ENCODE measurements at regions not wholly inside any gene's neighbourhood (a gene's known extent, or its start where the extent isn't known, plus 50 kb on each side); places are given as distances from the start of the nearest gene placed in this dataset.

- no peaks in the 10 kb centered on the region for H3K79me2 ChIP-seq (ENCODE audit: control insufficient read depth, insufficient read depth, low read length)
- H2AFZ ChIP-seq (ENCODE audit: low read depth, low read length): no peak overlapping the region
- no TSS peak for BruUV-seq (replicated peaks)
- intact Hi-C loops (cut with micrococcal nuclease): no loop called here
- H3K27ac ChIP-seq (ENCODE audit: insufficient read depth, low read depth, low read length): no peak overlapping the region
- peaks cover 4% of the 10 kb centered on the region for H3K4me1 ChIP-seq (ENCODE audit: control insufficient read depth, extremely low read depth, insufficient read depth, low read length)
- ChIA-PET POLR2A (no interaction called here), CTCF (no interaction called here)
- H3K9me1 ChIP-seq (replicated peaks; ENCODE audit: control insufficient read depth, extremely low read depth, insufficient read depth, low read length): no peaks in the 10 kb centered on the region
- H3K4me2 ChIP-seq (ENCODE audit: insufficient read depth, low read length): no peak overlapping the region
- H3K9me3 ChIP-seq (replicated peaks; ENCODE audit: control insufficient read depth, insufficient read depth, low read length): no peaks in the 10 kb centered on the region
- H3K9ac ChIP-seq (replicated peaks; ENCODE audit: extremely low read depth, insufficient read depth, low read length): no peak overlapping the region
- DNase-seq (ENCODE audit: low read depth, low spot score) (no peak), FAIRE-seq (no peak)
- TF ChIP-seq MYC (IDR thresholded peaks at IDR 0.05; ENCODE audit: low read depth, low read length): no peak
- TF ChIP-seq EZH2 (IDR thresholded peaks at IDR 0.05; ENCODE audit: borderline replicate concordance, low read depth, low read length, severe bottlenecking): no peak
- TF ChIP-seq JUN (IDR thresholded peaks at IDR 0.05; ENCODE audit: borderline replicate concordance, insufficient read depth, insufficient read length, low read depth): no peak
- TF ChIP-seq GATA2 (IDR thresholded peaks at IDR 0.05; ENCODE audit: insufficient read depth, insufficient read length, low read depth, low read length): no peak
- TF ChIP-seq, protein P1, sequence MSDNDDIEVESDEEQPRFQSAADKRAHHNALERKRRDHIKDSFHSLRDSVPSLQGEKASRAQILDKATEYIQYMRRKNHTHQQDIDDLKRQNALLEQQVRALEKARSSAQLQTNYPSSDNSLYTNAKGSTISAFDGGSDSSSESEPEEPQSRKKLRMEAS (IDR thresholded peaks at IDR 0.05; ENCODE audit: insufficient read depth, insufficient read length): no peak
- TF ChIP-seq POLR2AphosphoS5 (IDR thresholded peaks at IDR 0.05; ENCODE audit: insufficient read depth, low read depth, low read length): no peak
- TF ChIP-seq FOS (IDR thresholded peaks at IDR 0.05; ENCODE audit: borderline replicate concordance, insufficient read depth, low read length): no peak
- H3K27me3 ChIP-seq (ENCODE audit: control insufficient read depth in 2 of 2, insufficient read depth in 2 of 2, low read length in 2 of 2): no peaks in the 10 kb centered on the region
- no peaks in the 10 kb centered on the region for H3K36me3 ChIP-seq (ENCODE audit: control insufficient read depth in 2 of 2, extremely low read depth in 1 of 2, insufficient read depth in 2 of 2, low read length in 2 of 2)
- H3K4me3 ChIP-seq (replicated peaks in 1 of 3; ENCODE audit: insufficient read depth in 1 of 3, low read depth in 1 of 3, low read length in 3 of 3): no peak overlapping the region
- dilution Hi-C loops (cut with MboI; ENCODE audit: extremely low pct_ligation_motif_present, low sequenced_read_pairs): no loop called here
- no peaks in the 10 kb centered on the region for H4K20me1 ChIP-seq (replicated peaks; ENCODE audit: control insufficient read depth, extremely low read depth, insufficient read depth, low read length)
Observed at GRCh38 chr4:108540536-108540935, 79.8 kb upstream of the RPL34 start.

DNA sequence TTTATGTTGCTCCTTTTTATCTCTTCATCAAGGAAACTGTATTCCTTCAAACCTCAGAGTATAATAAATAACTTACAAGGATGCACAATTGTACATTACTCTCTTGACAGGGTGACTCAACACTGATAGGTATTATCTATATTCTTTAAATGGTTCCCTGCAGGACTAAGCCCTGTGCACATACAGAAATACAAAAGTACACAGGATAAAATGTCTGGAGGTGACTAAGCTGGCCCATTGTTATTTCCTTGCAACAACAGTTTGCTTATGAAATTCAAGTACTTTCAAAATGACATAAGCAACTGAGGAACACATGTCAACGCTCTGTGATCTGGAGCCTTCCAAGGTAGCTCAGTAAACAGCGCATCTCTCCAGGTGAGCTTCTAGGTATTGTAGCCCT is 83.8 kb upstream of the RPL34 start:
- Histone ChIP-seq H3K79me2 (ENCODE audit: control insufficient read depth, insufficient read depth, low read length) (no peaks in the 10 kb centered on the region), H4K20me1 (replicated peaks; ENCODE audit: control insufficient read depth, extremely low read depth, insufficient read depth, low read length) (no peaks in the 10 kb centered on the region), H3K4me2 (ENCODE audit: insufficient read depth, low read length) (no peak overlapping the region), H3K4me1 (ENCODE audit: control insufficient read depth, extremely low read depth, insufficient read depth, low read length) (peaks cover 5% of the 10 kb centered on the region), H3K36me3 (ENCODE audit: control insufficient read depth in 2 of 2, extremely low read depth in 1 of 2, insufficient read depth in 2 of 2, low read length in 2 of 2) (no peaks in the 10 kb centered on the region), H3K27ac (ENCODE audit: insufficient read depth, low read depth, low read length) (no peak overlapping the region), H3K27me3 (ENCODE audit: control insufficient read depth in 2 of 2, insufficient read depth in 2 of 2, low read length in 2 of 2) (no peaks in the 10 kb centered on the region), H3K9me1 (replicated peaks; ENCODE audit: control insufficient read depth, extremely low read depth, insufficient read depth, low read length) (no peaks in the 10 kb centered on the region), H3K9ac (replicated peaks; ENCODE audit: extremely low read depth, insufficient read depth, low read length) (no peak overlapping the region), H3K4me3 (replicated peaks in 1 of 3; ENCODE audit: insufficient read depth in 1 of 3, low read depth in 1 of 3, low read length in 3 of 3) (no peak overlapping the region), H3K9me3 (replicated peaks; ENCODE audit: control insufficient read depth, insufficient read depth, low read length) (no peaks in the 10 kb centered on the region), H2AFZ (ENCODE audit: low read depth, low read length) (no peak overlapping the region)
- FAIRE-seq (no peak), DNase-seq (ENCODE audit: low read depth, low spot score) (peak; percentile 17)
- intact Hi-C loops (cut with micrococcal nuclease) (no loop called here), dilution Hi-C loops (cut with MboI; ENCODE audit: extremely low pct_ligation_motif_present, low sequenced_read_pairs) (no loop called here)
- TF ChIP-seq, protein P1 (IDR thresholded peaks at IDR 0.05; ENCODE audit: insufficient read depth, insufficient read length): no peak
- TF ChIP-seq FOS (IDR thresholded peaks at IDR 0.05; ENCODE audit: borderline replicate concordance, insufficient read depth, low read length): peak; percentile 16
- ChIA-PET POLR2A (no interaction called here), CTCF (no interaction called here)
- BruUV-seq (replicated peaks): no TSS peak

Data from endothelial cell of umbilical vein (primary cell).